ENCODE measurements at regions not wholly inside any gene's neighbourhood (a gene's known extent, or its start where the extent isn't known, plus 50 kb on each side); places are given as distances from the start of the nearest gene placed in this dataset.

- no peak for DNase-seq (ENCODE audit: low read depth)
- no peak for TF ChIP-seq CTCF (conservative IDR thresholded peaks at IDR 0.05; ENCODE audit: low read length)
- H3K4me3 ChIP-seq (ENCODE audit: low read length) = no peak overlapping the region
Observed at GRCh38 chr7:91330866-91331265, 66.6 kb downstream of the FZD1 start.

- no peak for TF ChIP-seq CTCF (conservative IDR thresholded peaks at IDR 0.05; ENCODE audit: low read length)
Observed at GRCh38 chr7:91336106-91336505, 71.9 kb downstream of the FZD1 start.

DNA sequence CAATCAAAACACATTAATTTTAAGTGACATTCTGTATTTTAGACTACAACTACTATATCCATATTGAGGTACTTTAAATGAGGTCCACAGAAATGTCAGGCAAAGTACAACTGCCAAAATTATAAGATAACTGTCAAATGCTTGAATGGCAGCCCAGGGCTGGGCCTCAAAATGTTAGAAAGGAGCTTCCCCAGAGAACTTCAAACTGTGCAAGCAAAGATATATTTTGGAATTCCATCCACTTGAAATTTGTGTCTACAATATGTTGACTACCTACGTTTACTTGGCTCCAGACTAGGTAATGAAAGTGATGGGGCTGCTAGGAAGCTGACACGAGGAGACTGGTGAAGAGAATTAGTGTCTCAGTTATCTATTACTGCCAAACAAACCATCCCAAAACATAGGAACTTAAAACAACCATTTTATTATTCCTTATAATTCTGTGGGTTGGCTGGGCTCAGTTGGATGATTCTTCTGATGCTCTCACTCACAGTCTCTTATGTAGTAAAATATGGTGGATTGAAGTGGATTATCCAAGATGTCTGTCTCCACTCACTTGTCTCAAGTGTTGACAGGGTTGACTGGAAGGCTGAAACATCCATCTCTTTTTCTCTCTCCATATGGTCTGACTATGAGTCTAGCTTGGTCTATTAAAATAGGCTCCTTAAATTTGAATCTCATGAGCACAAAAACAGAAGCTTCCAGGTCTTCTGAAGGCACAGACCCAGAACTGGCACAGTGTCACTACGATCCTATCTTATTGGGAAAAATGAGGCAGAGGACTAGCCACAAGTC lies 74.2 kb downstream of the FZD1 start:
- DNase-seq (ENCODE audit: low read depth) = no peak
- no peak overlapping the region for H3K4me3 ChIP-seq (ENCODE audit: low read length)
- no peak for TF ChIP-seq CTCF (conservative IDR thresholded peaks at IDR 0.05; ENCODE audit: low read length)

More at GRCh38 chr7:91336106-91336505, 71.9 kb downstream of the FZD1 start:
- DNase-seq (ENCODE audit: low read depth) = no peak
- H3K4me3 ChIP-seq (ENCODE audit: low read length) = no peak overlapping the region

GRCh38 chr7:91342346-91342745 lies 78.1 kb downstream of the FZD1 start:
- TF ChIP-seq CTCF (conservative IDR thresholded peaks at IDR 0.05; ENCODE audit: low read length) = no peak
- DNase-seq (ENCODE audit: low read depth) = no peak
- H3K4me3 ChIP-seq (ENCODE audit: low read length) = no peak overlapping the region

- no peak for TF ChIP-seq CTCF (conservative IDR thresholded peaks at IDR 0.05; ENCODE audit: low read length)
- no peak for DNase-seq (ENCODE audit: low read depth)
- H3K4me3 ChIP-seq (ENCODE audit: low read length) = no peak overlapping the region
Observed at GRCh38 chr7:91343420-91343960, 79.3 kb downstream of the FZD1 start.

DNA sequence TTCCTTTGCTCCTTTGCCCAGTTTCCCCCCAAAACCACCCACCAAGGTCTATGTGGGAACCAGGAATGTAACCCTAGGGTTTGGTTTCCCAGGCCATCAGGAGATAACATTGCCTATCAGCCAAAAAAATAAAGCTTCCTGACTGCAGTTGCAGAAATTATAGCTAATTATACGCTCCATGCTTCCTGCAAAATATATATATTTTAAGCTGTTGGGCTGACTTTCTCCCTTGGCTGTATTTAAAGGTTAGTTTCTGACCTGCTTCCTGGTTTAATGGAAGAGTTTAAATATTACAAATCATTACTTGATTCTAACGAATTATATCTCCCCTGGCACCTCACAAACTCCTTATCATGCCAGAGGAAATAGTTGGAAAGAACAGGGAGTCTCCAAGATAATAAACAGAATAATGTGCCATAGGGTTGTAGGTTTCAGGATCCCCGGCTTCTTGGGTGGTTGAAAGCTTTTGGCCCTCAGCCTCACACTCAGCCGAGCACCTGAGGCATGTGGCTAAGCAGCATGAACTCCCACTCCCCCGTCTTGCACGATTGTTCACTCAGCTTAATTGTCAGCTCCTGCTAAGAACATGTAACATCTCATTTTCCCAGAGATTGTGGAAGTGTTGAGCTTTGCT lies 79.9 kb downstream of the FZD1 start:
- no peak overlapping the region for H3K4me3 ChIP-seq (ENCODE audit: low read length)
- DNase-seq (ENCODE audit: low read depth) = no peak
- TF ChIP-seq CTCF (conservative IDR thresholded peaks at IDR 0.05; ENCODE audit: low read length) = no peak

GRCh38 chr7:91344911-91345310 lies 80.7 kb downstream of the FZD1 start:
- no peak for TF ChIP-seq CTCF (conservative IDR thresholded peaks at IDR 0.05; ENCODE audit: low read length)
- no peak for DNase-seq (ENCODE audit: low read depth)
- no peak overlapping the region for H3K4me3 ChIP-seq (ENCODE audit: low read length)

Measured in AG10803 (cell line).